CD14-positive monocyte (primary cell): ENCODE measurements at regions not wholly inside any gene's neighbourhood (a gene's known extent, or its start where the extent isn't known, plus 50 kb on each side); places are given as distances from the start of the nearest gene placed in this dataset.
"Not testable (repeated sequence)": the region's sequence is repeated elsewhere in the genome, so short reads cannot be mapped to it uniquely, and the experiment has no call there.

Experiments used
- DNase-seq, 3 donors: peaks; one replicate each; pipeline ENCODE4 v3.0.0-alpha.2; 2011 to 2022
- H2AFZ ChIP-seq: 2 replicates; pipeline ENCODE4 v1.6.0; 2012; ENCODE audit warnings: mild to moderate bottlenecking, low read depth, low read length, inconsistent platforms; ENCODE audit not compliant: insufficient read depth, poor library complexity, severe bottlenecking
- H3K27ac ChIP-seq, 2 donors: 1 replicate in 1 of 2; 2 replicates in 1 of 2; pipeline ENCODE4 v1.5.1; 2012 to 2013; ENCODE audit warnings: low read length in 2 of 2, control low read depth in 1 of 2, inconsistent platforms in 1 of 2, low read depth in 1 of 2, mild to moderate bottlenecking in 1 of 2
- H3K27me3 ChIP-seq, 2 donors: one replicate each; pipeline versions ENCODE4 v1.6.0 to v1.6.1; 2011 to 2013; ENCODE audit warnings: low read length in 2 of 2; ENCODE audit not compliant: control insufficient read depth in 2 of 2, insufficient read depth in 2 of 2
- H3K36me3 ChIP-seq, 2 donors: replicated peaks in 1 of 2; 1 replicate in 1 of 2; 2 replicates in 1 of 2; pipeline versions ENCODE4 v1.5.1 to v1.6.1; 2012 to 2013; ENCODE audit warnings: low read length in 2 of 2, control low read depth in 1 of 2, inconsistent platforms in 1 of 2, mild to moderate bottlenecking in 1 of 2; ENCODE audit not compliant: insufficient read depth in 2 of 2, control insufficient read depth in 1 of 2
- H3K4me1 ChIP-seq, 2 donors: 1 replicate in 1 of 2; 2 replicates in 1 of 2; pipeline versions ENCODE4 v1.5.1 to v1.6.1; 2012 to 2013; ENCODE audit warnings: low read length in 2 of 2, control low read depth in 1 of 2, inconsistent platforms in 1 of 2, mild to moderate bottlenecking in 1 of 2, moderate library complexity in 1 of 2; ENCODE audit not compliant: insufficient read depth in 2 of 2, control insufficient read depth in 1 of 2
- H3K4me2 ChIP-seq: replicated peaks from 2 replicates; pipeline ENCODE3; 2012; ENCODE audit warnings: low read length, moderate library complexity, mild to moderate bottlenecking; ENCODE audit not compliant: poor library complexity, severe bottlenecking; ENCODE audit errors: extremely low read depth
- H3K4me3 ChIP-seq, 3 experiments: fragments of 200-600 bp in 1 of 3; sonication (generic) in 1 of 3; replicated peaks in 1 of 3; 1 replicate in 2 of 3; 2 replicates in 1 of 3; pipeline ENCODE4 v1.5.1; 2011 to 2013; ENCODE audit warnings: low read length in 3 of 3, mild to moderate bottlenecking in 3 of 3, control low read depth in 2 of 3, low read depth in 2 of 3, inconsistent platforms in 1 of 3, moderate library complexity in 1 of 3
- H3K79me2 ChIP-seq: 2 replicates; pipeline ENCODE4 v1.6.0; 2012; ENCODE audit warnings: mild to moderate bottlenecking, control low read depth, inconsistent platforms, low read length, moderate library complexity; ENCODE audit not compliant: insufficient read depth
- H3K9ac ChIP-seq: 2 replicates; pipeline ENCODE4 v1.6.0; 2017; ENCODE audit warnings: low read length, mild to moderate bottlenecking; ENCODE audit not compliant: insufficient read depth, poor library complexity, severe bottlenecking
- H3K9me3 ChIP-seq, 2 donors: replicated peaks in 1 of 2; 1 replicate in 1 of 2; 2 replicates in 1 of 2; pipeline versions ENCODE4 v1.5.1 to v1.6.1; 2012 to 2013; ENCODE audit warnings: low read length in 2 of 2, control low read depth in 1 of 2; ENCODE audit not compliant: control insufficient read depth in 1 of 2, insufficient read depth in 1 of 2
- H4K20me1 ChIP-seq: 2 replicates; pipeline ENCODE4 v1.6.0; 2012; ENCODE audit warnings: mild to moderate bottlenecking, low read length, control low read depth, moderate library complexity; ENCODE audit not compliant: insufficient read depth
- H3K27ac Mint-ChIP-seq, 7 donors: one replicate each; pipeline ENCODE4 v1.8.0; 2020; ENCODE audit warnings: mild to moderate bottlenecking in 7 of 7, mixed read lengths in 7 of 7, moderate library complexity in 6 of 7, inconsistent platforms in 2 of 7
- H3K27me3 Mint-ChIP-seq, 3 donors: one replicate each; pipeline ENCODE4 v1.8.0; 2021 to 2022; ENCODE audit warnings: low read depth in 3 of 3, mild to moderate bottlenecking in 3 of 3, mixed read lengths in 3 of 3, moderate library complexity in 3 of 3, inconsistent platforms in 1 of 3
- H3K36me3 Mint-ChIP-seq, 2 donors: one replicate each; pipeline ENCODE4 v1.8.0; 2020; ENCODE audit warnings: mixed read lengths in 2 of 2, inconsistent platforms in 1 of 2, mild to moderate bottlenecking in 1 of 2
- H3K4me1 Mint-ChIP-seq: one replicate; pipeline ENCODE4 v1.8.0; 2020; ENCODE audit warnings: mild to moderate bottlenecking, mixed read lengths
- H3K4me3 Mint-ChIP-seq, 2 donors: one replicate each; pipeline ENCODE4 v1.8.0; 2020; ENCODE audit warnings: mild to moderate bottlenecking in 2 of 2, mixed read lengths in 2 of 2, moderate library complexity in 1 of 2
- H3K9me3 Mint-ChIP-seq, 7 donors: one replicate each; pipeline ENCODE4 v1.8.0; 2020 to 2022; ENCODE audit warnings: mixed read lengths in 7 of 7, mild to moderate bottlenecking in 6 of 7, moderate library complexity in 6 of 7, inconsistent platforms in 2 of 7
- WGBS: methylation state at CpG from one replicate; pipeline ENCODE4 v1.1.5; 2013; ENCODE audit warnings: missing lambda C conversion rate; ENCODE audit not compliant: insufficient coverage; 5-methylcytosine and 5-hydroxymethylcytosine counted together
- intact Hi-C, 2 donors: fragments of 100-400 bp; cut with micrococcal nuclease; formaldehyde crosslinking; loops; one replicate each; pipeline versions ENCODE4 v1.15.0 to v1.15.1; 2023
- TF ChIP-seq, protein P1 (sequence below): fragments of 200-600 bp; IDR thresholded peaks from one replicate; pipeline ENCODE4 v1.8.0; 2022; ENCODE audit warnings: antibody characterized with exemption, mild to moderate bottlenecking

DNA sequence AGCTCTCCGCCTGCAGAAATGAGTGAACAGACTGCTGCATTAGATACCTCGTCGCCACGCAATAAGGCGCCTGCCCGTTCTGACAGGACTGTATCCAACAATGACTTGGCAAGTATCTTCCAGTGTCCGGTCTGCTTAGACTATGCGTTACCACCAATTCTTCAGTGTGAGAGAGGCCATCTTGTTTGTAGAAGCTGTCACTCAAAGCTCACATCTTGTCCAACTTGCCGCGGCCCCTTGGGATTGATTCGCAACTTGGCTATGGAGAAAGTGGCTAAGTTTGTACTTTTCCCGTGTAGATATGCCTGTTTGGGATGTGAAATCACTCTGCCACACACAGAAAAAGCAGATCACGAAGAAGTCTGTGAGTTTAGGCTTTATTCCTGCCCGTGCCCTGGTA lies 172.0 kb upstream of the MAGEB16 start:
- no peaks in the 10 kb centered on the region for H3K4me1 ChIP-seq
- WGBS: 100% methylated on average over 2 of the region's 14 CpGs
- peaks cover 13% of the 10 kb centered on the region in 2 donors for H3K9me3 ChIP-seq
- no peak overlapping the region for H3K4me3 ChIP-seq
- no peak overlapping the region for H3K4me2 ChIP-seq
- Mint-ChIP-seq H3K36me3 (no peaks in the 10 kb centered on the region), H3K9me3 (peaks cover 0 to 10% (median 10%) of the 10 kb centered on the region in 7 donors), H3K4me1 (no peaks in the 10 kb centered on the region), H3K27ac (no peak overlapping the region), H3K4me3 (no peak overlapping the region), H3K27me3 (peaks cover 0 to 2% (median 0%) of the 10 kb centered on the region in 3 donors)
- TF ChIP-seq, protein P1, sequence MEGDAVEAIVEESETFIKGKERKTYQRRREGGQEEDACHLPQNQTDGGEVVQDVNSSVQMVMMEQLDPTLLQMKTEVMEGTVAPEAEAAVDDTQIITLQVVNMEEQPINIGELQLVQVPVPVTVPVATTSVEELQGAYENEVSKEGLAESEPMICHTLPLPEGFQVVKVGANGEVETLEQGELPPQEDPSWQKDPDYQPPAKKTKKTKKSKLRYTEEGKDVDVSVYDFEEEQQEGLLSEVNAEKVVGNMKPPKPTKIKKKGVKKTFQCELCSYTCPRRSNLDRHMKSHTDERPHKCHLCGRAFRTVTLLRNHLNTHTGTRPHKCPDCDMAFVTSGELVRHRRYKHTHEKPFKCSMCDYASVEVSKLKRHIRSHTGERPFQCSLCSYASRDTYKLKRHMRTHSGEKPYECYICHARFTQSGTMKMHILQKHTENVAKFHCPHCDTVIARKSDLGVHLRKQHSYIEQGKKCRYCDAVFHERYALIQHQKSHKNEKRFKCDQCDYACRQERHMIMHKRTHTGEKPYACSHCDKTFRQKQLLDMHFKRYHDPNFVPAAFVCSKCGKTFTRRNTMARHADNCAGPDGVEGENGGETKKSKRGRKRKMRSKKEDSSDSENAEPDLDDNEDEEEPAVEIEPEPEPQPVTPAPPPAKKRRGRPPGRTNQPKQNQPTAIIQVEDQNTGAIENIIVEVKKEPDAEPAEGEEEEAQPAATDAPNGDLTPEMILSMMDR: no peak
- intact Hi-C loops: no loop called here
- no peaks in the 10 kb centered on the region for H3K27me3 ChIP-seq
- no peak for DNase-seq
- no peaks in the 10 kb centered on the region for H3K79me2 ChIP-seq
- no peaks in the 10 kb centered on the region for H4K20me1 ChIP-seq
- H3K27ac ChIP-seq: no peak overlapping the region
- no peak overlapping the region for H2AFZ ChIP-seq
- no peak overlapping the region for H3K9ac ChIP-seq
- H3K36me3 ChIP-seq: no peaks in the 10 kb centered on the region

DNA sequence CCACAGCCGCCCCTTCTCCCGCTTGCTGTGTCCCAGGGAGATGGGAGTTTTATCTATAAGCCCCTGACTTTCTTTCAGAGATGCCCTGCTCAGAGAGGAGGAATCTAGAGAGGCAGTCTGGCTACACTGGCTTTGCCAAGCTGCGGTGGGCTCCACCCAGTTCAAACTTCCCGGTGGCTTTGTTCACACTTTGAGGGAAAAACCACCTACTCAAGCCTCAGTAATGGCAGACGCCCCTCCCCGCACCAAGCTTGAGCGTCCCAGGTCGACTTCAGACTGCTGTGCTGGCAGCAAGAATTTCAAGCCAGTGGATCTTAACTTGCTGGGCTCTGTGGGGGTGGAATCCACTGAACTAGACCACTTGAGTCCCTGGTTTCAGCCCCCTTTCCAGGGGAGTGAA lies 162.2 kb upstream of the MAGEB16 start:
- H3K9ac ChIP-seq, H3K4me3 ChIP-seq, H2AFZ ChIP-seq, H3K4me1 ChIP-seq, H3K4me2 ChIP-seq, H3K27me3 ChIP-seq, H3K27me3 Mint-ChIP-seq, H3K4me3 Mint-ChIP-seq, H3K36me3 ChIP-seq, H3K79me2 ChIP-seq, H3K36me3 Mint-ChIP-seq, H3K27ac ChIP-seq, intact Hi-C loops, H3K4me1 Mint-ChIP-seq, H4K20me1 ChIP-seq, H3K9me3 ChIP-seq, DNase-seq: not testable (repeated sequence)
- Mint-ChIP-seq H3K9me3 (peaks cover 3 to 17% (median 10%) of the 10 kb centered on the region in 7 donors), H3K27ac (peak overlapping the region in 1 of 7 donors; percentile 37)
- WGBS: no CpG with 5 or more reads among the region's 8 CpGs
